GM18861 (cell line): ENCODE measurements at regions not wholly inside any gene's neighbourhood (a gene's known extent, or its start where the extent isn't known, plus 50 kb on each side); places are given as distances from the start of the nearest gene placed in this dataset.

Source experiments
- ATAC-seq: cut with Tn5 transposase; IDR thresholded peaks from one replicate; pipeline ENCODE4 v1.9.1; 2021; ENCODE audit not compliant: unreplicated experiment

DNA sequence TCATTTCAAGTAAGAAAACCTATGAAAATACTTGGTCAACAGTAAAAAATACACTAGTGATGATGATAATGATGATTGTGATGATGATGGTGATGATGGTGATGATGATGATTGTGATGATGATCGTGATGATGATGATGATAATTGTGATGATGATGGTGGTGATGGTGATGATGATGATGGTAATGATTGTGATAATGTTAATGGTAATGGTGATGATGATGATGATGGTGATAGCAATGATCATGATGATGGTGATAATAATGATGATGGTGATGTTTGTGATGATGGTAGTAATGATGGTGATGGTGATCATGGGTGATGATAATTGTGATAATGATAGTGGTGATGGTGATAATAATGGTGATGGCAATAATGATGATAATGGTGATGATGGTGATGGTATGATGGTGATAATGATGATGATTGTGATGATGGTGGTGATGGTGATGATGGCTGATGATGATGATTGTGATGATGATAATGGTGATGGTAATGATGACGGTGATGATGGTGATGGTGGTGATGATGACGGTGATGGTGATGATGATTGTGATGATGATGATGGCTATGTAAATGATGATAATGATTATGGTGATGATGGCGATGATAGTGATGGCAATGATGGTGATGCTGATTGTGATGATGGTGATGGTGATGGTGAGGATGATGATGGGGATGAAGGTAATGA lies 62.1 kb downstream of the VCX3A start:
- no peak for ATAC-seq

DNA sequence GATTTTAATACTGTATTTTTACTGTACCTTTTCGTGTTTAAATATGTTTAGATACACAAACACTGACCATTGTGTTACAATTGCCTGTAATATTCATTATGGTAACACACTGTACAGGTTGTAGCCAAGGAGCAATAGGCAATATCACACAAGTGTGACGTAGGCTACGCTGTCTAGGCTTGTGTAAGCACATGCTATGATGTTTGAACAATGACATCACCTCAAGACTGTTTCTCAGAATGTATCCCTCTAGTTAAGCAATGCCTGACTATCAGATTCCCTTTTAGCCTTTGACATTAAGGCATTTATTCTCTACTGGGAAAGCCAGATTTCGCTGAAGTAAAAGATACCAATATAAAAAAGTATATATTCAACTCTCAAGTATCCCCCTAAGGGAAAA lies 66.2 kb downstream of the VCX3A start:
- no peak for ATAC-seq

DNA sequence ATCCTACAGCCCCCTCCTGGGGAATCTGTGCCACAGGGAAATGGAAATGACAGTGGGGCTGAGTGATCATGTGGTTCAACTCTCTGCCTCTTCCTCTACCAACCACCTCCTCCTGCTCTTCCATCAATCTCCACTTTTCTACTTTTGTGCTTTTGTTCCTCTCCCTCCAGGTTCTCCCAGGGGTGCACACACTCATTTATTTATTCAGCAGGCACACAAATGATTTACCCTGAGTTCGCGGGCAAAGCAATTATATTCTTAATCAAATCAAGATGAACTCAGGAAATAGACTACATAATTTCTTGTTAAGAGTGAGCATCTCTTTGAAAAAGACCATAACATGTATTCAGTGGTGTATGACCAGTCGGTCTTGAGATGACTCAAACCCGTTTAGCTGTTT lies 69.2 kb downstream of the VCX3A start:
- no peak for ATAC-seq

GRCh38 chrX:6464726-6465125 lies 70.2 kb downstream of the VCX3A start:
- no peak for ATAC-seq

DNA sequence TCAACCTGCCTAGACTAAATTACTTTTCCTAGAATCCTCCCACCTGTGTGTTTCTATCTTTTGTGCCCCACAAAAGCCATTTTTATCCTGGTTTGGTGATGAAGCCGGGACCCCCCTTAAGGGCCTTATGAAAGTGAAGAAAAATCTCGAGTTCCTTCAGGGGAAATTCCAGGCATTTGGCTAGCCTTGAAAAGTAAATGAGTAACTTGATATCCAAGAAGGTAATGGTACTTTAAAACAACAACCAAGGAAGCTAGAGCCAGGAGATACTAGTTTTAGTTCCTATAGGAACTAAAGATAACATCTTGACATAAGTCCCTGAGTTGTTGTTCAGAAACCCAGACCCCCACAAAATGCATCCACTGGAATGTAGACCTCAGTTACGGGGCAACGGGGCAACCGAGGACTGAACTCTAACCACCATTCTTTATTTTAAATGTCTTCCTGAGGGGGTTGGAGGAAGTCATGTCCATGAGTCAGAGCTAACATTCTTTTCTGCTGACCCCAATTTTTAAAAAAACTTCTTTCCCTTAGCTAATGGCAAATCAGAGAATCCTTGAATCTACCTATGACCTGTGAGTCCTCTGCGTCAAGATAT lies 73.9 kb downstream of the VCX3A start:
- no peak for ATAC-seq

GRCh38 chrX:6456196-6456595 lies 78.7 kb downstream of the VCX3A start:
- ATAC-seq: no peak

GRCh38 chrX:6449946-6450345 lies 85.0 kb downstream of the VCX3A start:
- no peak for ATAC-seq

DNA sequence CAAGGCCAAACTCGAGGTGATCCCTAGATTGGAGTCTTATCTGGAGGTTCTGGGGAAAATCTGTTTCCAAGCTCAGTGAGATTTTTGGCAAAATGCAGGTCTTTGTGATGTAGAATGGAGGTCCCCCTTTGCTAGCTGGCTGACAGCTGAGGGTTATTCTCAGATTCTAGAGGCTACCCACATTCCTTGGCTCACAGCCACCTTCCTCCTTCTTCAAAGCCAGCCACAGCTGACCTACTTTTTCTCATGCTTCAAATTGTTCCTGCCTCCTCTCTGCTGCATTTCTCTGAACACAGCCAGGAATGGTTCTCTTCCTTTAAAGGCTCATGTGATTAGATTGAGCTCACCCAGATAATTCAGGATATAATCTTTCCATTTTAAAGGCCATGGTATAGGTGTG lies 86.9 kb downstream of the VCX3A start:
- no peak for ATAC-seq

DNA sequence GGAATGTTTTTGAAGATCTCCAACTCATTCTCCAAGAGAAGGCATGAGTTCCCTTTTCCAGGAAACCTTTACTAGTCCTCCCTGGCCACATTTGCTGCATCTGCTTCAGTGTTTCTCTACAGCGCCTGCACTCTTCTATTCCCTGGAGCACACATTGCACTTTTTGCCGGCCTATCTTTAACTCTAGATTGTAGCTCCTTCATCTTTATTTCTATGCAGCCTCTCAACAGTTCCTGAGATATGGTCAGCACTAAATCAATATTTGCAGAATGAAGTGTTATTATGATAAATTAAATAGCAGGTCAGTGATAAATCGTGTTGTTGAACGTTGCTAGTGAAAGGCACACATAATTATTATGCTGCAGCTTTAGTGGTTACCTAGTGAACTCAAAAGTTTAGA lies 88.3 kb downstream of the VCX3A start:
- ATAC-seq: no peak

DNA sequence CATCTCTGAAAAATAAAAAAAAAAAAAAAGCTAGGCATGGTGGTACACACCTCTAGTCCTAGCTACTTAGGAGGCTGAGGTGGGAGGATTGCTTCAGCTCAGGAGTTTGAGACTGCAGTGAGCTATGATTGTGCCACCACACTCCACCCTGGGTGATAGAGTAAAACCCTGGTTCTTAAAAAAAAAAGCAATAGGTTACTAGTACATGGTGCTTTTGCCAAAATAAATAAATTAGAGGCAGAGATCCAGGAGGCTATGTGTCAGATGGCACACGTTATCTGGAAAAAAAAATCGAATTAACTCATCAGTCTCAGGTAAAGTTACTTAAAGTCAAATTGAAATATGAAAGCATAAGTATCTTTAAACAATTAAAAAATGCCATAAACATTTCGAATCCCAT lies 94.3 kb downstream of the VCX3A start:
- no peak for ATAC-seq

- no peak for ATAC-seq
These were observed 102.7 kb downstream of the VCX3A start for GRCh38 chrX:6432226-6432625.

GRCh38 chrX:6407542-6407941 lies 127.4 kb downstream of the VCX3A start:
- ATAC-seq: no peak

DNA sequence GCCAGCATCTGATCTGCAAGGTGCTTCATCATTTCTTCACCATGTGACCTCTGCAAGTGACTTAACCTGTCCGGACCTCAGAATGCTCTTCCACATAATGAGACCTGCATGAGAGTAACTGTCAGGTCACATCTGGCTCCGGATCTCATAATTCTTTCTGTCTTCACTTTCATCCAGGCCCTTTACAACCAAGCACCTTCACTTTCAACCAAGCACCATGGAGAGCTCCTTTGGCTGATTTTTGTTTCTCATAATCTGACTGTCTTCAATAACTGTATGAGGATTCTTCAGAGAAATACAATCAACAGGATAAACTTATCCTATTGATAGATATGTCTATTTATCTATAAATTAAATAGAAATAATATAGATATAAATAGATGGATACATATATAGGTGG lies 148.1 kb downstream of the VCX3A start:
- ATAC-seq: no peak

- no peak for ATAC-seq
These were observed 150.0 kb downstream of the VCX3A start for GRCh38 chrX:6384921-6385320.

- no peak for ATAC-seq
These were observed 150.5 kb downstream of the VCX3A start for GRCh38 chrX:6384371-6384770.

- ATAC-seq: no peak
These were observed 151.0 kb downstream of the VCX3A start for GRCh38 chrX:6383917-6384316.

DNA sequence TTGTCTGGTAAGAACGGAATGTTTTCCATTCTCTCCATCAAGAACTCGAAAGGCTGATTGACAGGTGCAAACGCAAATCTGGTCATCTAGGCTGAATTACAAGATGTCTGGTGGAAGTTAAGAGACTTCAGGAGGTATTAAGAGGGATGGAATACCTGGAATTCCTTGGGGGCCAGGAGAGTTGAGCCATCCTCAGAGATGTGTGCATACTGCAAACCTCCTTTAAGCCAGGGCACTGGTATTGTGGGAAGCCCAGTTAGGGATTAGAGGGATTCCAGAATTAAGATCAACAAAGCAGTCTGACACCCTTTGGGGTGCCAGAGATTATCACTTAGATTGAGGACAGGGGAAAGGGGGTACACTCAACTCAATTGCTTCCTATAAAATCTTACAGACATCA lies 151.4 kb downstream of the VCX3A start:
- no peak for ATAC-seq

DNA sequence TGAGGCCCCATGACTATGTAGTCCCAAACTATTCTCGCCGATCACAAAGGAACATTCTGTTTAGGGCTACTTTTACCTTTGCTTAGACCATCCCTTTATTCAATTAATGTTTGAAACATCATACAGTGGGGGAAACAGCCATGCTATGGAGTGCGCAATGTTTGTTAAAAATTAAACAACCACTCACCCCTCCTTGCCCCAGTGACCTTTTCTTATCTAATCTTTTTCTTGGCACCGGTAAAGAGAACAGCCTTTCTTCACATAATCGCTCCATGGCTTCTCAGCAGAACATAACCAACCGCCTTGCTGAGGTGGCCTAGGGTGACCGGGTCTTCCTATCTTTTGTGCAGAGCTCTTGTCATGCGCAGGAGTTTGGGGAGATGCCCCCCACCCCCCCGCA lies 152.6 kb downstream of the VCX3A start:
- ATAC-seq: no peak

GRCh38 chrX:6377103-6377764 lies 148.6 kb upstream of the NLGN4X start:
- no peak for ATAC-seq

DNA sequence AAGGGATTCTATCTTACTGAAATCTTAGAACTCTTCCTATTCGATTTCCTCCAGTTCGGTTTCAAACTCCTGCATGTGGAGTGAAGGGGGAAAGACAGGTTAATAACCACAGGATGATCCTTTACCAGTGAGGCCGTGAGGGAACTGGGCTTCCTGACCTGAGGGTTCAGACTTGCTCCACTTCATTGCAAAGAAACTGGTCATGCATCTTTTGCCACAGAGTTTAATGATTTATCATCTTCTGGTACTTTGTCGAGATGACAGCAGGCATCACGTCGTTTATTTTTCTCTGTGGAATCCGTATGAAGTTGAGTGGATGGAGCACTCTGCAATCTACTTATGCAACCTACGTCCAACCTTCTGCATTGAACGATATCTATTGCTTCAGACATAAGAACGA lies 145.9 kb upstream of the NLGN4X start:
- no peak for ATAC-seq

DNA sequence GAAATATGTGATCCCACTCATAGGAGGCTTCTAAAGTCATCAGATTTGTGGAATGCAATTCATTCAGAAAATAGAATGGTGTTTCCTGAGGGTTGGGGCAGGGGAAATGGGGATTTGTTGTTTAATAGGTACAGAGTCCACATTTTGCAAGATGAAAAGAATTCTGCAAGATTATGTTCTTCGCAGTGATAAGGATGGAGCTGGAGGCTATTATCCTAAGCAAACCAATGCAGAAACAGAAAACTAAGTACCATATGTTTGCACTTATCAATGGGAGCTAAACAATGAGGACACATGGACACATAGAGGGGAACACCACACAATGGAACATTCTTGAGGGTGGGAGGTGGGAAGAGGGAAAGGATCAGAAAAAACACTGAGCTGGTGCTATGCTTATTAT lies 144.3 kb upstream of the NLGN4X start:
- ATAC-seq: no peak

DNA sequence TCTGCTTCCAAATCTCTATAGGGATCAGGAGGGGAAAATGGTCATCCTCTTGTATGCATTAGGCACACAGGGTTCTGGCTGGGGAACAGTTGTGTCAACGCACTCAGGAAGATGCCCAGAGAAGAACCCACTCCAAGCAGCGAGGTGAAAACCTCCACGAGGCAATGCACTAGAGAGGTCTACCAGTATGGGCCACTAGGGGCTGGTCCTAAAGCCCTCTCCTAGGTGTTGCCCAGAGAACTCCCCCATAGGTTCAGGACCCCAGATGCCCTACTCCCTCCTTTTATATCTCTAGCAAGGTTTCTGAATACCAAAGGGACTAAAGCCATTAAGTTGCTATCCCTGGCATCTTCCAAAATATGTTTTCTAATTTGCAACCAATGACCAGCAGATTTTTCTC lies 142.7 kb upstream of the NLGN4X start:
- ATAC-seq: no peak

- ATAC-seq: no peak
These were observed 134.5 kb upstream of the NLGN4X start for GRCh38 chrX:6363188-6363587.
